H1 (cell line): ENCODE measurements at regions not wholly inside any gene's neighbourhood (a gene's known extent, or its start where the extent isn't known, plus 50 kb on each side); places are given as distances from the start of the nearest gene placed in this dataset.

Experiments used
- JUND ChIP-seq: IDR thresholded peaks from 2 replicates; pipeline ENCODE4 v1.6.1; 2011; ENCODE audit warnings: mild to moderate bottlenecking, improper control_type of control experiment, low read length
- PHF8 ChIP-seq: fragments of 200-600 bp; sonication (generic); conservative IDR thresholded peaks from 2 replicates; pipeline ENCODE4 v1.7.1; 2012; ENCODE audit warnings: low read depth, mild to moderate bottlenecking, inconsistent platforms, low read length, moderate library complexity
- RBBP5 ChIP-seq: IDR thresholded peaks from 2 replicates; pipeline ENCODE4 v1.7.1; 2012; ENCODE audit warnings: low read depth, mild to moderate bottlenecking, inconsistent platforms, low read length, moderate library complexity, borderline replicate concordance
- SIN3A ChIP-seq, 2 experiments: IDR thresholded peaks in 1 of 2; conservative IDR thresholded peaks in 1 of 2; 2 replicates each; pipeline ENCODE4 v1.6.1; 2011 to 2012; ENCODE audit warnings: low read length in 2 of 2, improper control_type of control experiment in 1 of 2, low read depth in 1 of 2, mild to moderate bottlenecking in 1 of 2
- TF ChIP-seq, protein P1 (sequence below), 3 experiments: IDR thresholded peaks; 1 replicate in 2 of 3; 2 replicates in 1 of 3; pipeline versions ENCODE4 v1.5.1 to v1.6.1; 2011; ENCODE audit warnings: low read length in 3 of 3, mild to moderate bottlenecking in 3 of 3, inconsistent platforms in 2 of 3, low read depth in 1 of 3, moderate library complexity in 1 of 3; ENCODE audit not compliant: insufficient read depth in 1 of 3; ENCODE audit errors: control extremely low read depth in 1 of 3

DNA sequence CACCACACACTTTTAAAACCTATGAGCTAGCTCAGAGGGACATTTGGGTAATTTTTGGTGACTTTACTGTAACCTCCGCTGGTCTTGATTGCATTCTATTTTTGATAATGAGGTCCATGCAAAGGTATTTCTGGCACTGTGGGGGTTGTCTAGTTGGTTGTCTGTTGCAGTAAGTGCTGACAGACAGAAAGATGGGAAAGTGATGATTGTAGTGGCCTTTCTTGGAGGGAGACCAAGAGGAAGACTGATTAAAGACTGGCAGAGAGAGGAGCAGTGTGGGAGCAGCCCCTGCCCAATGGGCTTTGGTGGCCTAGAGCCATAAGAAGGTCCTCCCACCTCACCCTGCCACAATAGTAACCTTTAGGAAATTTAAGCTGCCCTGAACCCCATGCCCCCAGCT, 173.4 kb upstream of the CTBP2 start (continued):
- no peak for TF ChIP-seq SIN3A (conservative IDR thresholded peaks at IDR 0.05 in 1 of 2, IDR thresholded peaks at IDR 0.05 in 1 of 2; ENCODE audit: low read depth in 1 of 2, low read length in 2 of 2)
- TF ChIP-seq, protein P1, sequence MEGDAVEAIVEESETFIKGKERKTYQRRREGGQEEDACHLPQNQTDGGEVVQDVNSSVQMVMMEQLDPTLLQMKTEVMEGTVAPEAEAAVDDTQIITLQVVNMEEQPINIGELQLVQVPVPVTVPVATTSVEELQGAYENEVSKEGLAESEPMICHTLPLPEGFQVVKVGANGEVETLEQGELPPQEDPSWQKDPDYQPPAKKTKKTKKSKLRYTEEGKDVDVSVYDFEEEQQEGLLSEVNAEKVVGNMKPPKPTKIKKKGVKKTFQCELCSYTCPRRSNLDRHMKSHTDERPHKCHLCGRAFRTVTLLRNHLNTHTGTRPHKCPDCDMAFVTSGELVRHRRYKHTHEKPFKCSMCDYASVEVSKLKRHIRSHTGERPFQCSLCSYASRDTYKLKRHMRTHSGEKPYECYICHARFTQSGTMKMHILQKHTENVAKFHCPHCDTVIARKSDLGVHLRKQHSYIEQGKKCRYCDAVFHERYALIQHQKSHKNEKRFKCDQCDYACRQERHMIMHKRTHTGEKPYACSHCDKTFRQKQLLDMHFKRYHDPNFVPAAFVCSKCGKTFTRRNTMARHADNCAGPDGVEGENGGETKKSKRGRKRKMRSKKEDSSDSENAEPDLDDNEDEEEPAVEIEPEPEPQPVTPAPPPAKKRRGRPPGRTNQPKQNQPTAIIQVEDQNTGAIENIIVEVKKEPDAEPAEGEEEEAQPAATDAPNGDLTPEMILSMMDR (IDR thresholded peaks at IDR 0.05; ENCODE audit: control extremely low read depth in 1 of 3, insufficient read depth in 1 of 3, low read depth in 1 of 3, low read length in 3 of 3) = no peak
- TF ChIP-seq PHF8 = no peak
- TF ChIP-seq RBBP5 = no peak
- no peak for TF ChIP-seq JUND
